Lower lobe of right lung (tissue), 2 donors: ENCODE measurements at regions not wholly inside any gene's neighbourhood (a gene's known extent, or its start where the extent isn't known, plus 50 kb on each side); places are given as distances from the start of the nearest gene placed in this dataset.

Source experiments
- ATAC-seq, 2 donors: fragments of 200-7000 bp; cut with Tn5 transposase; one replicate each; pipeline ENCODE4 v1.9.1; 2020 to 2022; ENCODE audit warnings: mild to moderate bottlenecking in 2 of 2, moderate library complexity in 2 of 2
- DNase-seq: peaks from one replicate; pipeline ENCODE4 v3.0.0-alpha.2; 2020
- H3K27ac ChIP-seq: fragments of 200-600 bp; one replicate; pipeline ENCODE4 v1.8.0; 2022
- H3K27me3 ChIP-seq: fragments of 200-600 bp; one replicate; pipeline ENCODE4 v1.8.0; 2022; ENCODE audit warnings: low read depth
- H3K36me3 ChIP-seq: fragments of 200-600 bp; one replicate; pipeline ENCODE4 v1.8.0; 2022; ENCODE audit warnings: mild to moderate bottlenecking
- H3K4me1 ChIP-seq: fragments of 200-600 bp; one replicate; pipeline ENCODE4 v1.8.0; 2022
- H3K4me3 ChIP-seq: fragments of 200-600 bp; one replicate; pipeline ENCODE4 v1.8.0; 2022; ENCODE audit warnings: mild to moderate bottlenecking
- H3K9me3 ChIP-seq: fragments of 200-600 bp; one replicate; pipeline ENCODE4 v1.8.0; 2022
- CTCF ChIP-seq: fragments of 200-600 bp; IDR thresholded peaks from one replicate; pipeline ENCODE4 v1.8.0; 2022; ENCODE audit warnings: antibody characterized with exemption, mild to moderate bottlenecking
- intact Hi-C: fragments of 100-400 bp; cut with DNase I; formaldehyde crosslinking; loops from one replicate; pipeline ENCODE4 v1.11.0; 2022
- donor health status: DM: no; HTN: yes; CAD: no; lungs with severe emphysema.

- intact Hi-C loops, result no loop called here
- Histone ChIP-seq H3K4me1 (no peaks in the 10 kb centered on the region), H3K9me3 (no peaks in the 10 kb centered on the region), H3K27ac (no peak overlapping the region), H3K4me3 (no peak overlapping the region), H3K36me3 (no peaks in the 10 kb centered on the region), H3K27me3 (peaks cover 8% of the 10 kb centered on the region)
- ATAC-seq (no peak), DNase-seq (no peak)
- TF ChIP-seq CTCF, result no peak
Measured at GRCh38 chr11:116525961-116526495, 246.8 kb downstream of the BUD13 start.

GRCh38 chr11:116519499-116519898 is 253.3 kb downstream of the BUD13 start:
- no peak for ATAC-seq
- TF ChIP-seq CTCF, result no peak
- no peak for DNase-seq

GRCh38 chr11:116518141-116518540 is 254.6 kb downstream of the BUD13 start:
- H3K4me3 ChIP-seq, result no peak overlapping the region
- no peaks in the 10 kb centered on the region for H3K27me3 ChIP-seq
- no peak for TF ChIP-seq CTCF
- no peaks in the 10 kb centered on the region for H3K36me3 ChIP-seq
- ATAC-seq (no peak), DNase-seq (no peak)
- H3K9me3 ChIP-seq, result no peaks in the 10 kb centered on the region
- H3K4me1 ChIP-seq, result no peaks in the 10 kb centered on the region
- intact Hi-C loops, result no loop called here
- H3K27ac ChIP-seq, result no peak overlapping the region

More at GRCh38 chr11:116519499-116519898, 253.3 kb downstream of the BUD13 start:
- no peaks in the 10 kb centered on the region for H3K9me3 ChIP-seq
- intact Hi-C loops, result no loop called here
- H3K27ac ChIP-seq, result no peak overlapping the region
- no peaks in the 10 kb centered on the region for H3K27me3 ChIP-seq
- no peaks in the 10 kb centered on the region for H3K4me1 ChIP-seq
- no peaks in the 10 kb centered on the region for H3K36me3 ChIP-seq
- no peak overlapping the region for H3K4me3 ChIP-seq

- no peak for DNase-seq
Measured at GRCh38 chr11:116517584-116517983, 255.2 kb downstream of the BUD13 start.

GRCh38 chr11:116517077-116517476 is 255.7 kb downstream of the BUD13 start:
- H3K27me3 ChIP-seq, result no peaks in the 10 kb centered on the region
- no peak overlapping the region for H3K27ac ChIP-seq
- intact Hi-C loops, result no loop called here
- no peaks in the 10 kb centered on the region for H3K9me3 ChIP-seq
- TF ChIP-seq CTCF, result no peak
- no peaks in the 10 kb centered on the region for H3K36me3 ChIP-seq
- DNase-seq, result no peak
- no peaks in the 10 kb centered on the region for H3K4me1 ChIP-seq
- H3K4me3 ChIP-seq, result no peak overlapping the region
- ATAC-seq, result no peak

More at GRCh38 chr11:116517584-116517983, 255.2 kb downstream of the BUD13 start:
- H3K4me3 ChIP-seq, result no peak overlapping the region
- no peaks in the 10 kb centered on the region for H3K27me3 ChIP-seq
- ATAC-seq, result no peak
- no peaks in the 10 kb centered on the region for H3K4me1 ChIP-seq
- TF ChIP-seq CTCF, result no peak
- no peak overlapping the region for H3K27ac ChIP-seq
- H3K36me3 ChIP-seq, result no peaks in the 10 kb centered on the region
- no peaks in the 10 kb centered on the region for H3K9me3 ChIP-seq
- intact Hi-C loops, result no loop called here
